ENCODE measurements at regions not wholly inside any gene's neighbourhood (a gene's known extent, or its start where the extent isn't known, plus 50 kb on each side); places are given as distances from the start of the nearest gene placed in this dataset.

GRCh38 chr16:8342276-8342675, 248.0 kb downstream of the TMEM114 start:
- DNase-seq, result no peak
- Histone ChIP-seq H3K27ac (no peak overlapping the region), H3K27me3 (no peaks in the 10 kb centered on the region), H3K36me3 (no peaks in the 10 kb centered on the region), H3K9me3 (no peaks in the 10 kb centered on the region), H3K4me3 (no peak overlapping the region), H3K4me1 (no peaks in the 10 kb centered on the region)
- TF ChIP-seq CTCF (IDR thresholded peaks at IDR 0.05) (no peak), POLR2A (IDR thresholded peaks at IDR 0.05) (no peak)

- TF ChIP-seq CTCF (IDR thresholded peaks at IDR 0.05) (no peak), POLR2A (IDR thresholded peaks at IDR 0.05) (no peak)
- H3K9me3 ChIP-seq, result no peaks in the 10 kb centered on the region
- no peaks in the 10 kb centered on the region for H3K27me3 ChIP-seq
- DNase-seq, result no peak
- no peak overlapping the region for H3K27ac ChIP-seq
- no peaks in the 10 kb centered on the region for H3K36me3 ChIP-seq
- H3K4me3 ChIP-seq, result no peak overlapping the region
- H3K4me1 ChIP-seq, result no peaks in the 10 kb centered on the region
Measured at GRCh38 chr16:8330761-8331160, 259.6 kb downstream of the TMEM114 start.

- Histone ChIP-seq H3K27me3 (no peaks in the 10 kb centered on the region), H3K36me3 (no peaks in the 10 kb centered on the region), H3K4me3 (no peak overlapping the region), H3K4me1 (no peaks in the 10 kb centered on the region), H3K9me3 (no peaks in the 10 kb centered on the region), H3K27ac (no peak overlapping the region)
- no peak for TF ChIP-seq CTCF (IDR thresholded peaks at IDR 0.05)
- no peak for TF ChIP-seq POLR2A (IDR thresholded peaks at IDR 0.05)
- no peak for DNase-seq
Measured at GRCh38 chr16:8326232-8326631, 264.1 kb downstream of the TMEM114 start.

- H3K4me1 ChIP-seq, result no peaks in the 10 kb centered on the region
- no peak overlapping the region for H3K4me3 ChIP-seq
- no peaks in the 10 kb centered on the region for H3K36me3 ChIP-seq
- H3K27ac ChIP-seq, result no peak overlapping the region
- no peak for TF ChIP-seq CTCF (IDR thresholded peaks at IDR 0.05)
- no peak for TF ChIP-seq POLR2A (IDR thresholded peaks at IDR 0.05)
- DNase-seq, result no peak
- H3K27me3 ChIP-seq, result no peaks in the 10 kb centered on the region
- no peaks in the 10 kb centered on the region for H3K9me3 ChIP-seq
Measured at GRCh38 chr16:8323153-8323552, 267.2 kb downstream of the TMEM114 start.

- H3K27ac ChIP-seq, result no peak overlapping the region
- H3K36me3 ChIP-seq, result no peaks in the 10 kb centered on the region
- no peak overlapping the region for H3K4me3 ChIP-seq
- H3K9me3 ChIP-seq, result no peaks in the 10 kb centered on the region
- no peak for TF ChIP-seq CTCF (IDR thresholded peaks at IDR 0.05)
- TF ChIP-seq POLR2A (IDR thresholded peaks at IDR 0.05), result no peak
- H3K27me3 ChIP-seq, result no peaks in the 10 kb centered on the region
- DNase-seq, result no peak
- H3K4me1 ChIP-seq, result no peaks in the 10 kb centered on the region
Measured at GRCh38 chr16:8320131-8320530, 270.2 kb downstream of the TMEM114 start.

- DNase-seq, result no peak
- Histone ChIP-seq H3K36me3 (no peaks in the 10 kb centered on the region), H3K4me3 (no peak overlapping the region), H3K9me3 (no peaks in the 10 kb centered on the region), H3K4me1 (no peaks in the 10 kb centered on the region), H3K27me3 (no peaks in the 10 kb centered on the region), H3K27ac (no peak overlapping the region)
- TF ChIP-seq CTCF (IDR thresholded peaks at IDR 0.05) (no peak), POLR2A (IDR thresholded peaks at IDR 0.05) (no peak)
Measured at GRCh38 chr16:8310816-8311215, 279.5 kb downstream of the TMEM114 start.
